Upper lobe of left lung (tissue), 4 donors: ENCODE measurements at regions not wholly inside any gene's neighbourhood (a gene's known extent, or its start where the extent isn't known, plus 50 kb on each side); places are given as distances from the start of the nearest gene placed in this dataset.
"Not testable (repeated sequence)": the region's sequence is repeated elsewhere in the genome, so short reads cannot be mapped to it uniquely, and the experiment has no call there.

Experiments
- POLR2A ChIP-seq, 4 donors: fragments of 450-650 bp; IDR thresholded peaks; one replicate each; pipeline ENCODE4 v1.5.1; 2016 to 2017; ENCODE audit warnings: antibody characterized with exemption in 4 of 4, mild to moderate bottlenecking in 2 of 4
- TF ChIP-seq, protein P1 (sequence below), 6 experiments: fragments of 450-650 bp in 4 of 6; fragments of 200-600 bp in 2 of 6; sonication (generic) in 2 of 6; IDR thresholded peaks; one replicate each; pipeline ENCODE4 v1.5.1; 2016 to 2019; ENCODE audit warnings: antibody characterized with exemption in 6 of 6

DNA sequence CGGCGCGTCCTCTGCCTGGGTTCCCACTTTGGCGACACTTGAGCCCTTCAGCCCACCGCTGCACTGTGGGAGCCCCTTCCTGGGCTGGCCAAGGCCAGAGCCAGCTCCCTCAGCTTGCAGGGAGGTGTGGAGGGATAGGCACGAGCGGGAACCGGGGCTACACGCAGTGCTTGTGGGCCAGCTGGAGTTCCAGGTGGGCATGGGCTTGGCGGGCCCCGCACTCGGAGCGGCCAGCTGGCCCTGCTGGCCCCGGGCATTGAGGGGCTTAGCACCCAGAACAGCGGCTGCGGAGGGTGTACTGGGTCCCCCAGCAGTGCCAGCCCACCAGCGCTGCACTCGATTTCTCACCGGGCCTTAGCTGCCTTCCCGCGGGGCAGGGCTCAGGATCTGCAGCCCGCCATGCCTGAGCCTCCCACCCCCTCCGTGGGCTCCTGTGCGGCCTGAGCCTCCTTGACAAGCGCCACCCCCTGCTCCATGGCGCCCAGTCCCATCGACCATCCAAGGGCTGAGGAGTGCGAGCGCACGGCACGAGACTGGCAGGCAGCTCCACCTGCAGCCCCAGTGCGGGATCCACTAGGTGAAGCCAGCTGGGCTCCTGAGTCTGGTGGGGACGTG is 313.2 kb upstream of the TMEFF2 start:
- TF ChIP-seq POLR2A (IDR thresholded peaks at IDR 0.05), result not testable (repeated sequence)
- TF ChIP-seq, protein P1, sequence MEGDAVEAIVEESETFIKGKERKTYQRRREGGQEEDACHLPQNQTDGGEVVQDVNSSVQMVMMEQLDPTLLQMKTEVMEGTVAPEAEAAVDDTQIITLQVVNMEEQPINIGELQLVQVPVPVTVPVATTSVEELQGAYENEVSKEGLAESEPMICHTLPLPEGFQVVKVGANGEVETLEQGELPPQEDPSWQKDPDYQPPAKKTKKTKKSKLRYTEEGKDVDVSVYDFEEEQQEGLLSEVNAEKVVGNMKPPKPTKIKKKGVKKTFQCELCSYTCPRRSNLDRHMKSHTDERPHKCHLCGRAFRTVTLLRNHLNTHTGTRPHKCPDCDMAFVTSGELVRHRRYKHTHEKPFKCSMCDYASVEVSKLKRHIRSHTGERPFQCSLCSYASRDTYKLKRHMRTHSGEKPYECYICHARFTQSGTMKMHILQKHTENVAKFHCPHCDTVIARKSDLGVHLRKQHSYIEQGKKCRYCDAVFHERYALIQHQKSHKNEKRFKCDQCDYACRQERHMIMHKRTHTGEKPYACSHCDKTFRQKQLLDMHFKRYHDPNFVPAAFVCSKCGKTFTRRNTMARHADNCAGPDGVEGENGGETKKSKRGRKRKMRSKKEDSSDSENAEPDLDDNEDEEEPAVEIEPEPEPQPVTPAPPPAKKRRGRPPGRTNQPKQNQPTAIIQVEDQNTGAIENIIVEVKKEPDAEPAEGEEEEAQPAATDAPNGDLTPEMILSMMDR (IDR thresholded peaks at IDR 0.05), result not testable (repeated sequence)
